Heart right ventricle (tissue), 16 donors: ENCODE measurements at regions not wholly inside any gene's neighbourhood (a gene's known extent, or its start where the extent isn't known, plus 50 kb on each side); places are given as distances from the start of the nearest gene placed in this dataset.
A peak's percentile ranks its signal among the peaks of the same experiment; 100 is the strongest.

Experiments used
- ATAC-seq, 8 donors: fragments of 200-7000 bp; cut with Tn5 transposase; one replicate each; pipeline ENCODE4 v1.9.1; 2020; ENCODE audit warnings: mild to moderate bottlenecking in 8 of 8, moderate library complexity in 8 of 8, moderate number of reproducible peaks in 1 of 8
- DNase-seq, 2 donors: peaks; one replicate each; pipeline ENCODE4 v3.0.0-alpha.2; 2020
- H3K27ac ChIP-seq, 10 donors: fragments of 200-600 bp; sonication (generic) in 2 of 10; one replicate each; pipeline versions ENCODE4 v1.5.0 to v1.8.0; 2020 to 2022; ENCODE audit warnings: mild to moderate bottlenecking in 3 of 10
- H3K27me3 ChIP-seq, 7 donors: fragments of 200-600 bp; one replicate each; pipeline ENCODE4 v1.8.0; 2021 to 2022; ENCODE audit warnings: mild to moderate bottlenecking in 2 of 7
- H3K36me3 ChIP-seq, 9 donors: fragments of 200-600 bp; sonication (generic) in 1 of 9; one replicate each; pipeline versions ENCODE4 v1.5.0 to v1.8.0; 2020 to 2022; ENCODE audit warnings: mild to moderate bottlenecking in 2 of 9
- H3K4me1 ChIP-seq, 9 donors: fragments of 200-600 bp; sonication (generic) in 1 of 9; one replicate each; pipeline versions ENCODE4 v1.5.0 to v1.8.0; 2020 to 2022; ENCODE audit warnings: mild to moderate bottlenecking in 4 of 9
- H3K4me3 ChIP-seq, 10 donors: fragments of 200-600 bp; sonication (generic) in 2 of 10; one replicate each; pipeline versions ENCODE4 v1.5.0 to v1.8.0; 2020 to 2022; ENCODE audit warnings: mild to moderate bottlenecking in 7 of 10, moderate library complexity in 2 of 10
- H3K9me3 ChIP-seq, 11 donors: fragments of 200-600 bp in 10 of 11; sonication (generic) in 2 of 11; one replicate each; pipeline versions ENCODE4 v1.5.0 to v1.8.0; 2013 to 2022; ENCODE audit warnings: mild to moderate bottlenecking in 2 of 11, control low read depth in 1 of 11, moderate library complexity in 1 of 11
- WGBS, 2 donors: extraction: QIAGEN DNeasy Blood & Tissue Kit; methylation state at CpG; one replicate each; pipeline ENCODE4 v1.1.7; 2013; ENCODE audit warnings: inconsistent platforms in 1 of 2; 5-methylcytosine and 5-hydroxymethylcytosine counted together
- intact Hi-C, 10 donors: fragments of 100-400 bp; cut with DNase I; formaldehyde crosslinking; loops; one replicate each; pipeline versions ENCODE4 v1.11.1 to v1.14.2; 2022
- TF ChIP-seq, protein P1 (sequence below), 9 donors: fragments of 200-600 bp; sonication (generic) in 2 of 9; IDR thresholded peaks; one replicate each; pipeline versions ENCODE4 v1.5.0 to v1.8.0; 2021 to 2022; ENCODE audit warnings: antibody characterized with exemption in 9 of 9, mild to moderate bottlenecking in 5 of 9, moderate library complexity in 1 of 9
- donor health status: Arrhythmogenic right ventricular cardiomyopathy.
- donor health status: ischemic (EF 13 %, LVEDD 7.1; RV severe dilation, severe dysfunction).
- donor health status: healthy with polysubstance abuse.
- donor health status: DM: no; HTN: yes; CAD: no.
- donor health status: DM: no; HTN: no; CAD: no.
- donor health status: ischemic (EF 25% LVEDD 6.9; RV normal size, moderate dysfunction).
- donor health status: ischemic (EF 25% LVEDD 5.7; RV mildly dilated, moderate dysfunction).
- donor health status: healthy.
- donor health status: DM: yes; HTN: yes; CAD: no.
- donor health status: Ischemic cardiomyopathy.
- donor health status: ischemic (EF 35%, LVEDD 5.7; RV mildly dilated, moderate dysfunction).
- donor health status: nonischemic (EF 11% LVEDD 7.7; RV severe dilation, severe dysfunction).
- donor health status: DM: yes; HTN: yes; CAD: no.
- donor health status: PGD.
- donor health status: ischemic (EF 29% LVEDD 5.4; RV normal size, mild dysfunction).
- donor health status: nonischemic (EF 23%, LVEDD 6.1; RV moderate dilation, normal function).

DNA sequence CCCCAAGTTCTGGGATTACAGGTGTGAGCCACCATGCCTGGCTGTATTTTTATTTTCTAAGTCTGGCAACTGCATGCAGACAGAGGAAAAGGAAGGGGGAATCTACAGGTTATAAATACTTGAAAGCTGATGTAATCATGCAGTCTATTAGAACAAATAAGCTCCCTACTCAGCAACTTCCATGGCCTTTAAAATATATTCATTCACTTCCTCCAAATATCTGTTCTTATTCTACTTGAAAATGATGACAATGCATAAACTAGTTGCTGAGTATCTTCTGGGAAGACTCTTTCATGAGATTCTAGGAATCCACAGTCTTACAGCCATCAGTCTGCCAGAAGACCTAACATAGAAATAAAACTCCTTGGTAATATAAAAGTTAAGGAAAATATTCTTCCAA is 66.9 kb upstream of the NCKAP5 start:
- H3K4me1 ChIP-seq = peaks cover 0 to 12% (median 4%) of the 10 kb centered on the region in 9 donors
- H3K36me3 ChIP-seq = no peaks in the 10 kb centered on the region
- TF ChIP-seq, protein P1, sequence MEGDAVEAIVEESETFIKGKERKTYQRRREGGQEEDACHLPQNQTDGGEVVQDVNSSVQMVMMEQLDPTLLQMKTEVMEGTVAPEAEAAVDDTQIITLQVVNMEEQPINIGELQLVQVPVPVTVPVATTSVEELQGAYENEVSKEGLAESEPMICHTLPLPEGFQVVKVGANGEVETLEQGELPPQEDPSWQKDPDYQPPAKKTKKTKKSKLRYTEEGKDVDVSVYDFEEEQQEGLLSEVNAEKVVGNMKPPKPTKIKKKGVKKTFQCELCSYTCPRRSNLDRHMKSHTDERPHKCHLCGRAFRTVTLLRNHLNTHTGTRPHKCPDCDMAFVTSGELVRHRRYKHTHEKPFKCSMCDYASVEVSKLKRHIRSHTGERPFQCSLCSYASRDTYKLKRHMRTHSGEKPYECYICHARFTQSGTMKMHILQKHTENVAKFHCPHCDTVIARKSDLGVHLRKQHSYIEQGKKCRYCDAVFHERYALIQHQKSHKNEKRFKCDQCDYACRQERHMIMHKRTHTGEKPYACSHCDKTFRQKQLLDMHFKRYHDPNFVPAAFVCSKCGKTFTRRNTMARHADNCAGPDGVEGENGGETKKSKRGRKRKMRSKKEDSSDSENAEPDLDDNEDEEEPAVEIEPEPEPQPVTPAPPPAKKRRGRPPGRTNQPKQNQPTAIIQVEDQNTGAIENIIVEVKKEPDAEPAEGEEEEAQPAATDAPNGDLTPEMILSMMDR (IDR thresholded peaks at IDR 0.05) = no peak
- intact Hi-C loops = loop anchor here in 1 of 10 donors (5.0 kb wide), 1 partner anchor 37 kb away; no protein-coding TSS in a partner anchor
- peak in 1 of 8 donors; percentile 34 for ATAC-seq
- no peak overlapping the region for H3K4me3 ChIP-seq
- DNase-seq = no peak
- no peaks in the 10 kb centered on the region for H3K27me3 ChIP-seq
- H3K27ac ChIP-seq = no peak overlapping the region
- no peaks in the 10 kb centered on the region for H3K9me3 ChIP-seq

DNA sequence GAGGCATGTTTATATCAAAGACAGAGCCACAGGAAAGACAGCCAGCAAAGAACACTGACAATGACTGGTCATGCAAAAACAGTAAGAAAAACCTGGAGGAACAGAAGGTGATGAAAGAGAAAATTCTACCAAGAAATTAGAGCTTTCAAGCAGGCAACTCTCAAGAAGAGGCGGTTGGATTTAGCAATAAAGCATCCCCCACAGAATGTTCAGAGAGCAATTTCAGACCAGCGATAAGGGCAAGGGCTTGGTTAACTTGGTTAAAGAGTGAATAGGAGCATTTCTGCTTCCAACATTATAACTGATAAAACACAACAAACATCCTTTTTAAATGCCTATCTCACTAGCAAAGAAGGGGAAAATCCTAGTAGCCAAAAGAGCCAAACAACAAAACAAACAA is 68.0 kb upstream of the NCKAP5 start:
- intact Hi-C loops = loop anchor here in 1 of 10 donors (5.0 kb wide), 1 partner anchor 36 kb away; no protein-coding TSS in a partner anchor
- H3K36me3 ChIP-seq = no peaks in the 10 kb centered on the region
- peaks cover 0 to 12% (median 4%) of the 10 kb centered on the region in 9 donors for H3K4me1 ChIP-seq
- H3K9me3 ChIP-seq = no peaks in the 10 kb centered on the region
- no peak overlapping the region for H3K27ac ChIP-seq
- H3K4me3 ChIP-seq = no peak overlapping the region
- no peaks in the 10 kb centered on the region for H3K27me3 ChIP-seq
- 87 to 93% methylated on average over 2 of the region's 2 CpGs for WGBS, 2 donors
- ATAC-seq (no peak), DNase-seq (no peak)
- TF ChIP-seq, protein P1 (IDR thresholded peaks at IDR 0.05) = no peak

DNA sequence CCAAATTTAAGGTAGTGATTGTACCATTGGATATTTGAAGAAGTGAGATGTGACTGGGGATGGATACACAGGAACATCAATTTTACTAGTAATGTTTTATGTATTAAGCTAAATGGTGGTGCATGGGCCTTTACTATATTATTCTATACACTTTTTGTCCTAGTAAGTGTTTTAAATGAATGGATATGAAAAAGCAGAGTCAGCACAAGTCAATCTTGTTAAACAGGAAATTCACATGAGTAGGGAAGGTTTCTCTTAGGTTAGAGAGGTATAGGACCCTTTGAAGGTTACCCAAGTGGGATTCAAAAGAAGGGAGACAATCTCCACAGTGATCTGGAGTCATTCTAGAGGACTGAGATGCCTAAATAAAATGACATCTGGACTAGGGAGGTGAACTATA is 71.8 kb upstream of the NCKAP5 start:
- H3K4me3 ChIP-seq = no peak overlapping the region
- peaks cover 0 to 14% (median 0%) of the 10 kb centered on the region in 9 donors for H3K4me1 ChIP-seq
- ATAC-seq (no peak), DNase-seq (no peak)
- H3K36me3 ChIP-seq = no peaks in the 10 kb centered on the region
- H3K27me3 ChIP-seq = no peaks in the 10 kb centered on the region
- intact Hi-C loops = no loop called here
- H3K9me3 ChIP-seq = no peaks in the 10 kb centered on the region
- no peak overlapping the region for H3K27ac ChIP-seq
- TF ChIP-seq, protein P1 (IDR thresholded peaks at IDR 0.05) = no peak

DNA sequence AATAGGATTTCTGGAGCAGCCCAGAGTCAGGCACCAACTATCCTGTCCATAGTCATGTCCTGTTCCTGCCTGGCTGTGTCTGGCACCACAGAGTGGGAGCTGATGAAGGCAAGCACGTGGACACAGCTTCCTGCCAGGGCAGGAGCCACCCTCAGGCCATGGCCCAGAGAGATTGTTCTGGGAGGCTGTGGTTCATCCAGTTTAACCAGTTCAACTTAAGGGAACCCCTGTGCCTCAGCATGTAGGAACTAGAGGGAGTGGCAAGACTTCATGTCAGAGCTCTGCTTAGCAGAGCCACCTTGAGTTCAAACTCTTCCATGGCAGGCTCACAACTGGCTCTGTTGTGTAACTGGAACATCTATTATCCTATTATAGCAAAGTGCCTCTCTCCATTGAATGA is 73.2 kb upstream of the NCKAP5 start:
- Histone ChIP-seq H3K27ac (no peak overlapping the region), H3K36me3 (no peaks in the 10 kb centered on the region), H3K9me3 (peaks cover 0 to 9% (median 0%) of the 10 kb centered on the region in 11 donors), H3K4me1 (peaks cover 0 to 14% (median 0%) of the 10 kb centered on the region in 9 donors), H3K27me3 (no peaks in the 10 kb centered on the region), H3K4me3 (no peak overlapping the region)
- 37 to 60% methylated on average over 1 of the region's 1 CpG for WGBS, 2 donors
- DNase-seq (no peak), ATAC-seq (peak in 7 of 8 donors; percentile 12 to 88 (median 60))
- TF ChIP-seq, protein P1 (IDR thresholded peaks at IDR 0.05) = peak in 3 of 9 donors; percentile 16 to 19 (median 18)
- intact Hi-C loops = no loop called here
